ENCODE measurements at regions not wholly inside any gene's neighbourhood (a gene's known extent, or its start where the extent isn't known, plus 50 kb on each side); places are given as distances from the start of the nearest gene placed in this dataset.

GRCh38 chr3:35216501-35217266 lies 422.6 kb upstream of the ARPP21 start:
- DNase-seq (ENCODE audit: low read depth), result no peak
- TF ChIP-seq, protein P1, sequence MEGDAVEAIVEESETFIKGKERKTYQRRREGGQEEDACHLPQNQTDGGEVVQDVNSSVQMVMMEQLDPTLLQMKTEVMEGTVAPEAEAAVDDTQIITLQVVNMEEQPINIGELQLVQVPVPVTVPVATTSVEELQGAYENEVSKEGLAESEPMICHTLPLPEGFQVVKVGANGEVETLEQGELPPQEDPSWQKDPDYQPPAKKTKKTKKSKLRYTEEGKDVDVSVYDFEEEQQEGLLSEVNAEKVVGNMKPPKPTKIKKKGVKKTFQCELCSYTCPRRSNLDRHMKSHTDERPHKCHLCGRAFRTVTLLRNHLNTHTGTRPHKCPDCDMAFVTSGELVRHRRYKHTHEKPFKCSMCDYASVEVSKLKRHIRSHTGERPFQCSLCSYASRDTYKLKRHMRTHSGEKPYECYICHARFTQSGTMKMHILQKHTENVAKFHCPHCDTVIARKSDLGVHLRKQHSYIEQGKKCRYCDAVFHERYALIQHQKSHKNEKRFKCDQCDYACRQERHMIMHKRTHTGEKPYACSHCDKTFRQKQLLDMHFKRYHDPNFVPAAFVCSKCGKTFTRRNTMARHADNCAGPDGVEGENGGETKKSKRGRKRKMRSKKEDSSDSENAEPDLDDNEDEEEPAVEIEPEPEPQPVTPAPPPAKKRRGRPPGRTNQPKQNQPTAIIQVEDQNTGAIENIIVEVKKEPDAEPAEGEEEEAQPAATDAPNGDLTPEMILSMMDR (IDR thresholded peaks at IDR 0.05; ENCODE audit: low read depth, low read length, missing control alignments), result no peak
- H3K4me3 ChIP-seq (ENCODE audit: low read depth, low read length), result no peak overlapping the region

- no peak overlapping the region for H3K4me3 ChIP-seq (ENCODE audit: low read depth, low read length)
- no peak for DNase-seq (ENCODE audit: low read depth)
- TF ChIP-seq, protein P1 (IDR thresholded peaks at IDR 0.05; ENCODE audit: low read depth, low read length, missing control alignments), result no peak
Observed at GRCh38 chr3:35223632-35224394, 415.5 kb upstream of the ARPP21 start.

DNA sequence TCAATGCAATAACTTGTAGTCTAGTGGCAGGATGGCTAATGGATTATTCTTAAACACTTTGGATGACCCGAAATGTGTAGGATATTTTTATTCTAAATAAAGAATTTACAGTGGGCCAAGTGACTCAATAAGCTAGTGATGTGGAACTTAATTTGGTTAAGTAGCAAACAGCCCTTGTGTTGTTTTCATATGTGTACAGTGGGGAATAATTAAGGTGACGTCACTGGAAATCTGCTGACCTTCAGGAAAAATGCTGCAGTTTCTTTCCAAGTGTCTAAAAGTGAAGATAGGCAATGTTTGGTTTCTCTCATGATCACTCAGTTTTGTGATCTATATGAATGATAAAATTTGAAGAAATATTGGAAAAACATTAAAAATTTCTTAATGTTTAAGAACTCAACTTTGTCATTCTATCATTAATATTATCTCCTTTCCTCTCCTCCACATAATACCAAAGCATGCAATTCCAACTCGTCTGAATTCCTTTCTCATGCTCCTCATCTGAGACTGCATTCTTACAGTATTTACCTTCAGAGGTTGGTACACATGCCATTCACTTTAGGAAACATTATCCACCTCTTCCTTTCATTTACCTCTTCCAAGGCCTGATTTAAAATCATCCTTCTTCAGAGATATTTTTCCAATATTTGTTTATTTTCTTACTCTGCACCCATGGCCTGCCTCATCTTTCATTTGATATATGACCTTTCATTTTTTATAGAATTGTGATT lies 414.6 kb upstream of the ARPP21 start:
- TF ChIP-seq, protein P1 (IDR thresholded peaks at IDR 0.05; ENCODE audit: low read depth, low read length, missing control alignments), result no peak
- no peak overlapping the region for H3K4me3 ChIP-seq (ENCODE audit: low read depth, low read length)
- no peak for DNase-seq (ENCODE audit: low read depth)

- TF ChIP-seq, protein P1 (IDR thresholded peaks at IDR 0.05; ENCODE audit: low read depth, low read length, missing control alignments), result no peak
- no peak for DNase-seq (ENCODE audit: low read depth)
- H3K4me3 ChIP-seq (ENCODE audit: low read depth, low read length), result no peak overlapping the region
Observed at GRCh38 chr3:35241236-35241635, 398.1 kb upstream of the ARPP21 start.

- DNase-seq (ENCODE audit: low read depth), result no peak
- TF ChIP-seq, protein P1 (IDR thresholded peaks at IDR 0.05; ENCODE audit: low read depth, low read length, missing control alignments), result no peak
- no peak overlapping the region for H3K4me3 ChIP-seq (ENCODE audit: low read depth, low read length)
Observed at GRCh38 chr3:35254917-35255316, 384.4 kb upstream of the ARPP21 start.

- H3K4me3 ChIP-seq (ENCODE audit: low read depth, low read length), result no peak overlapping the region
- DNase-seq (ENCODE audit: low read depth), result no peak
- TF ChIP-seq, protein P1 (IDR thresholded peaks at IDR 0.05; ENCODE audit: low read depth, low read length, missing control alignments), result no peak
Observed at GRCh38 chr3:35257641-35258040, 381.7 kb upstream of the ARPP21 start.

Data from GM12864 (cell line).